ENCODE measurements at regions not wholly inside any gene's neighbourhood (a gene's known extent, or its start where the extent isn't known, plus 50 kb on each side); places are given as distances from the start of the nearest gene placed in this dataset.
"Not testable (repeated sequence)": the region's sequence is repeated elsewhere in the genome, so short reads cannot be mapped to it uniquely, and the experiment has no call there.

DNA sequence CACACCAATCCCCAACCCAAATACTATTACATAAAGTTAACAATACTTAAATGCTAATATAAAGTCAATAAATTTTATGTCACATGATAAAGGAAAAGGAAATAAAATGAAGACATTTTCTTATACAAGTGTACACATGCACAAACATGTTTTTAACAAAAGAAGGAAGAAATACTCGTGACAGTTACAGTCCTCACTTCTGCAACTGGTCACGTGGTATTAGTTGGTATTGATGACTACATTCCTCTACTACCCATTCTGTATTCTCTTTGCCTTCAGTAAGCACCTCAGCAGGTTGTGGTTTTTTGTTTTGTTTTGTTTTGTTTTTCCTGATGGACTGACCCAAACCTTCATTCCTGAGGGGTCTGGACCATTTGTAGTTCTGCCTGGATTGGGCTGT lies 176.9 kb upstream of the CCNH start:
- no peak for DNase-seq

GRCh38 chr5:87588316-87588715 lies 175.6 kb upstream of the CCNH start:
- DNase-seq: no peak

- DNase-seq: not testable (repeated sequence)
Observed at GRCh38 chr5:87583704-87584103, 171.0 kb upstream of the CCNH start.

GRCh38 chr5:87582149-87582548 lies 169.4 kb upstream of the CCNH start:
- no peak for DNase-seq

DNA sequence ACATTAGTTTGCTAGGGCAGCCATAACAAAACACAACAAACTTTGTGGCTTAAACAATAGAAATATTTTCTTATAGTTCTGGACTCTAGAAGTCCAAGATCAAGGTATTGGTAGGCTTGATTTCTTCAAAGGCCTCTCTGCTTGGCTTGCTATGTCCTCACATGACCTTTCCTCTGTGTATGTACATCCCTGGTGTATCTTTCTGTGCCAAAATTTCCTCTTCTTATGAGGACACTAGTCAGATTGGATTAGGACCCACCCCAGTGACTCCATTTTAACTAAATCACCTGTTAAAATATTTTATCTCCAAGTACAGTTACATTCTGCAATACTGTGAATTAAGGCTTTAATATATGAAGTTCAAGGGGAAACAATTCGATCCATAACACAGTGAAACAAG lies 168.9 kb upstream of the CCNH start:
- no peak for DNase-seq

- DNase-seq: no peak
Observed at GRCh38 chr5:87579678-87580077, 166.9 kb upstream of the CCNH start.

- DNase-seq: no peak
Observed at GRCh38 chr5:87576867-87577266, 164.1 kb upstream of the CCNH start.

DNA sequence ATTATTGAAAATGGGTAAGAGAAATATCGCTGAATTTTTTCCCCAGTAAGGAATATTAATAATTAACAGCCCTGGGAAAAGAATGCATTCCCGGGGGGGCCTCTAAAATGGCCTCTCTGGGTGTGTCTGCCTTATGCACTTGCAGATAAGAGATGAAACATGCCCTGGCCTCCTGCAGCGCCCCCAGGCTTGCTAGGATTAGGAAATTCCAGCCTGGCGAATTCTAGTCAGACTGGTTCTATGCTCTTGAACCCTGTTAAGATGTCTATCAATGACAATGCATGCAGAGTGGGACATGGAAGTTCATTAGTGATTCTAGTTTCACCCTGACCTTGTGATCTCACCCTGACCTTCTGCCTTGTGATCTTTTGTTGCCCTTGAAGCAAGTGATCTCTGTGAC lies 163.6 kb upstream of the CCNH start:
- not testable (repeated sequence) for DNase-seq

- no peak for DNase-seq
Observed at GRCh38 chr5:87574106-87574505, 161.4 kb upstream of the CCNH start.

DNA sequence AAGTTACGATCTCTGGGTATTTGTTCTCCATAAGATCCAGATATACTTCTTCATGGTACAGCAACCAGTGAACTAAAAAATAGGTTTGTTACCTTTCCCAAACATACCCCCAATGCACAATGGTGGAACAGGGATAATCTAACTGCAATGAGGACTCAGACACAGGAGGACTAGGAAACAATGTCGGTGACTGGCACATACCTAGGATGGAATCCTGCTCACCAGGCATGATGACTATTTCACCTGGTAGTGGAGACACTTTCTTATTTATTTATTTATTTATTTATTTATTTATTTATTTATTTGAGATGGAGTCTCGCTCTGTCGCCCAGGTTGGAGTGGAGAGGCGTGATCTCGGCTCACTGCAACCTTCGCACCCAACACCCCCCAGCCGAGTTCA lies 159.9 kb upstream of the CCNH start:
- no peak for DNase-seq

DNA sequence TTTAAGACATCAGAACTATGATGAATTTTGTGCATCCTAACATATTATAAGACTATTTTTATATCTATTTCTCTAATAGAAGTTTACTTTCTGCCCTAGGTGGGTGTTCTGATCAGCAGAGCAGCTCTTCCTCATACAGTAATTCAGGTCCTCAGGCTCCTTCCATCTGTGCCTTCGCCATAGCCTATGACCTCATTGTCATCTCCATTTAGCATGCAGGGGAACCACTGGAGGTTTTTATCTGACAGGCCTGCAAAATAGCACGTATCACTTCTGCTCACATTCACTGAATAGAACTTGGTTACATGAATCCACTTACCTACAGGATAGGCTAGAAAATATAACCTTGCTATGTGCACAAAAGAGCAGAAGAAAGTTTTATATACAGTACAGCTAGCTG lies 159.4 kb upstream of the CCNH start:
- DNase-seq: no peak

DNA sequence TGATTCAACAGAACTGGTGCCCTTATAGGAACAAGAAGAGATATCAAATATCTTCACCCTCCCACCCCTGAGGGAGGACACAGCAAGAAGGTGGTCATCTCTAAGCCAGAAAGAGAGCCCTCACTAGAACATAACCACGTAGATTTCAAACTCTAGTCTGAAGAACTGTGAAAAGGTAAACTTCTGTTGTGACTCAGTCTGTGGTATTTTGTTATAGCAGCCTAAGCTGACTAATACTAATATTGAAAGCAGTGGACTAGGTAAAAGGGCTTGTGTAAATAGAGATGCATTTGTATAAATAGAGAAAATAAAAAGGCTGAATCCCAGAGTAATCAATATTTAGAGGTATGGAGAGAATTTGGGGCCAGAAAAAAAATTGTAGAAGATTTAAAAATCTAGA lies 157.6 kb upstream of the CCNH start:
- no peak for DNase-seq

DNA sequence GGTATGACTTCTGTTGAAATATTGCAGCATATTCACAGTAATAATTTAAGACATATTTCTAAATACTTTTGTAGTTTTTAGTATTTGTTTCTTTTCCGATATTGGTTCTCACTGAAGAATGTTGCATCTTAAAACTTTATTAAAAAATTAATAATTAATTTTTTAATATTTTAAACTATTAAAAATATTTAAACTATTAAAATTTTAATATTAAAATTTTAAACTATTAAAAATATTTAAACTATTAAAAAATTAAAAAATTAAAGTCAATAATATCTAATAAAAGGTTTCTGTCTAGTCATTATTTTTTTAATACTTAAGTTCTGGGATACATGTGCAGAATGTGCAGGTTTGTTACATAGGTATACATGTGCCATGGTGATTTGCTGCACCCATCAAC lies 149.3 kb upstream of the CCNH start:
- no peak for DNase-seq

DNA sequence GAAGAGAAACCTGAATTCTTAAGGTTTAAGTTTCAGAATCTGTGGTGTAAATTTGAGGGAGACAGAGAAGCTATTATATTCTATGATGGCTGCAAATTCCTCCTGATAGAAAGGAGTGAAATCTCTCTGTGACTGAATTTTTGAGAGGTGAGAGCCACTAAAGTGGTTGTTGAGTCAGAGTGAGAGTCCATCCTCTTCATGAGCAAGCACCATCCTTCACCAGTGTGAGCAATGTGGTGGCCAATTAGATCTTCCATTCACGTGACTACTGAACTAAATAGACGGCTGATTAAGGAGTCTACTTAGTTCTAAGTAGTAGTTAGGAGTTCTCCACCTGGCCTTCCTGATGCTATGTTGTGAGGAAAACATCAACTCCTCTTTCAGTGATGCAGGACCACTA lies 147.8 kb upstream of the CCNH start:
- DNase-seq: no peak

DNA sequence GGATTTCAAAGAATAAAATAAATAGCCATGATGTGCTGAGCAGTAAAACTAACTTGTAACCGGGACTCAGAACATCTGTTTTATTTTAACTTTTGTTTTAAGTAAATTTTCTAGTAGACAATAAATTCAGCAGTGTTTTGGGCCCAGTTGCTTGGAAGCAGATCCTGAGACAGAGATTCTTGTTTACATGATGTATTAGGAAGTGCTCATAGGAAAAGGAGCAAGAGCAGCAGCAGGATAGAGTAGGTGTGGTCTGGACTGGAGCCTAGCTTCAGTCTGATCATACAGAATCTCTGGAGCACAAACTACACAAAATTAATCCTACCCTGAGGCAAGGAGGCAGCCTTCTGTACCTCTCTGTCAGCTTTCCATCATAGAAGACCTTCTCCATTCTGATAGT lies 139.2 kb upstream of the CCNH start:
- DNase-seq: no peak

- no peak for DNase-seq
Observed at GRCh38 chr5:87541676-87542075, 128.9 kb upstream of the CCNH start.

DNA sequence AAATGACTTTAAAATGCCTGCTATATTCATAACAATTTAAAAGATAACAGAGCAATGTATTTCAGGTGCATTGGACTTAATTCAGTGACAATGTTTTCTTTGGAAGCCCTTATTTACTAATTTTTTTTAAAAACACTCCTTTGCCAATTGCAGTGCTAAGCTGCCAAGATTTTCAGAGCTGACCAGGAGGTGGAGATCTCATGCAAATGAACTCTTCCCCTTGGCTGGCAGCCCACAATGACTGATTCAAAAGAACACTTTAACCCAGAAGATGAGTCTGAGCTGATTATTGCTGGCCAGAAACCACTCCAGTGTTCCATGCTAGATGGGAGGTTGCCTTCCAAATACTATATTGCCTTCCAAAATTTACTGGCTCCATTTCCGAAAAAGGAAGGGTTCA lies 128.3 kb upstream of the CCNH start:
- no peak for DNase-seq

DNA sequence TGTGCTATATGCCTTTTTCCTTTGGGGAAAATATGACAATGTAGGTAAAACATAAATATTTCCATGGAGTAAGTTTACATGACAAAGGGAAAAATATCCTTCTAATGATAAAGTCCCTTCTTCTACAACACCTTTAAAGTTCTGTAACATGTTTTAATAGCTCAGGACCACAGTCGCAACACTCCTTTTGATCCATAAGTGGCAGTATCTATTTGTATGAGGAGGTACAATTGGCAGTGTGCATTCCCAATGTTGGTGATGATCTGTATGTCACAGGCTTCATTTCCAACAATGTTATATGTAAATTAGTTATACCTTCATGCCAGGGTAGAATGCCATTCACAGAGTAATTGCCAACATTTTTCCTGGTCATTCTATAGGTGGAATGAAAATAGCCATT lies 127.1 kb upstream of the CCNH start:
- DNase-seq: no peak

DNA sequence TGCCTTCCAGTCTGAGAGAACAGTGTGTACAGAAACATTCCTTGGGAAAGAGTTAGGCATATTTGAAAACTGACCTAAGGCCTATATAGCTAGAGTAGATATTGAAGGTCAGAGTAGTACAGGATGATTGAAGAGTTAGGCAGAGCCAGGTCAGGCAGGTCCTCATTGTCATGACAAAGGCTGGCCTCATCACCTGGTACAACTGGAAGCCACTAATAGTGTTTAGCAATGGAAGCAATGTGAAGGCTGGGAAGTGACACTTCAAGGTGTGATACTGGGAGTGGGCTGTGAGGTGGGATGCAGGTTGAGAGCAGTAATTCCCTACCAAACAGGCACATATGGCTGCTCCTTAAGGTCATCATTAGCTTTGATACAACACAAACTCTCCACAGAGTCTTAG lies 123.6 kb upstream of the CCNH start:
- DNase-seq: no peak

- DNase-seq: no peak
Observed at GRCh38 chr5:87535706-87536105, 123.0 kb upstream of the CCNH start.

- no peak for DNase-seq
Observed at GRCh38 chr5:87529486-87530076, 116.9 kb upstream of the CCNH start.

DNA sequence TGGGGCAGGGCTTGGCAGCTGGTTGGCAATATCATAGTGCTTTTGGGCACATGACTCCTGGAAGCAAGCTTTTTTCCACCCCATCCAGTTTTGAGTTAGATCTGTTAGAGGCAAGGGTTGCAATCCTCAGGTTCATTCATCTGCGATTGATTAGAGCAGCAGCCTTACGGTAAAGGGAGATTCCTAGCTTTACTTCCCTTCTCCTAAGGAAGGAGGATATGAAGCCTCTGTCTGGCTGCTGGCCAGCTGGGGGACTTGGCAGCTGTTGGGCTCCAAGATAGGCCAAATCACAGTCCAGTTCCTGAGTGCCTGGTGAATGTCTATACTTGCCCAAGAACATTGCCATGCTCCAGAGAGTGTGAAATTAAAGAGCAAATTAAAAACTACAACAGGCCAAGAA lies 113.4 kb upstream of the CCNH start:
- no peak for DNase-seq

- DNase-seq: no peak
Observed at GRCh38 chr5:87524217-87524616, 111.5 kb upstream of the CCNH start.

DNA sequence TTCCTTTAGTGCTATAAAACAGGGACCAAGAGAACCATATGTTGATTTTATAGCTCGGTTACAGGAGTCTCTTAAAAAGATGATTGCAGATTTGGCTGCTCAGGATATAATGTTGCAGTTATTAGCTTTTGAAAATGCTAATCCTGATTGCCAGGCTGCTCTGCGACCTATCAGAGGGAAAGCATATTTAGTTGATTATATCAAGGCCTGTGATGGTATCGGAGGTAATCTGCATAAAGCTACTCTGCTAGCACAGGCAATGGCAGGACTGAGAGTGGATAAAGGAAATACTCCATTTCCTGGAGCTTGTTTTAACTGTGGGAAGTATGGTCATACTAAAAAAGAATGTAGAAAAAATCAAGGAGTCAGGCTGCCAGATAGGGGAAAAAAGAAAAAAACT lies 99.0 kb upstream of the CCNH start:
- not testable (repeated sequence) for DNase-seq

DNA sequence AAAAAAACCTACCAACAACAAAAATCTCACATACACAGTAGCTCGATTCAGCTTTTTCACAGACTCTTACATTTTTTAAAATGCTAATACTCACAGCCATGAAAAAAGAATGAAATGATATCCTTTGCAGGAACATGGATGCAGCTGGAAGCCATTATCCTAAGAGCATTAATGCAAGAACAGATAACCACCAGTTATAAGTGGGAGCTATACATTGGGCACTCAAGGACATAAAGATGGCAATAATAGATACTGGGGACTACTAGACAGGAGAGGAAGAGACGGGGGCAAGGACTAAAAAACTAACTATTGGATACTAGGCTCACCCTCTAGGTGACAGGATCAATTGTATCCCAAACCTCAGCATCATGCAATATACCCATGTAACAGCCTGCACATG lies 90.3 kb upstream of the CCNH start:
- no peak for DNase-seq

All from CD4-positive, alpha-beta T cell treated with Interleukin-17A for 1 hour (primary cell).